Activated CD8-positive, alpha-beta T cell treated with anti-CD3 and anti-CD28 coated beads for 36 hours (primary cell): ENCODE measurements at regions not wholly inside any gene's neighbourhood (a gene's known extent, or its start where the extent isn't known, plus 50 kb on each side); places are given as distances from the start of the nearest gene placed in this dataset.
"Not testable (repeated sequence)": the region's sequence is repeated elsewhere in the genome, so short reads cannot be mapped to it uniquely, and the experiment has no call there.

Source experiments
- ATAC-seq: fragments of 200-7000 bp; cut with Tn5 transposase; one replicate; pipeline ENCODE4 v1.10.0; 2021; ENCODE audit warnings: mild to moderate bottlenecking, moderate library complexity
- CTCF ChIA-PET: fragments of 350-600 bp; sonication (Branson Sonifier 250); formaldehyde crosslinking; loops from one replicate; lab custom pipeline; 2021; ENCODE audit warnings: antibody characterized with exemption; lab: Charles Lee
- POLR2A ChIA-PET: fragments of 350-600 bp; sonication (Branson Sonifier 250); formaldehyde crosslinking; loops from one replicate; lab custom pipeline; 2021; ENCODE audit warnings: antibody characterized with exemption; lab: Charles Lee
- DNase-seq: peaks from one replicate; pipeline ENCODE4 v3.0.0-alpha.2; 2020
- H3K27ac Mint-ChIP-seq: one replicate; pipeline ENCODE4 v1.8.0; 2021; ENCODE audit warnings: mild to moderate bottlenecking, mixed read lengths
- H3K27me3 Mint-ChIP-seq: one replicate; pipeline ENCODE4 v1.8.0; 2021; ENCODE audit warnings: mixed read lengths
- H3K36me3 Mint-ChIP-seq: one replicate; pipeline ENCODE4 v1.8.0; 2021; ENCODE audit warnings: low read depth, mixed read lengths
- H3K4me1 Mint-ChIP-seq: one replicate; pipeline ENCODE4 v1.8.0; 2021; ENCODE audit warnings: low read depth, mixed read lengths
- H3K4me3 Mint-ChIP-seq: one replicate; pipeline ENCODE4 v1.8.0; 2021; ENCODE audit warnings: mild to moderate bottlenecking, moderate library complexity, mixed read lengths
- H3K9me3 Mint-ChIP-seq: one replicate; pipeline ENCODE4 v1.8.0; 2021; ENCODE audit warnings: mixed read lengths
- intact Hi-C: fragments of 100-400 bp; cut with micrococcal nuclease; formaldehyde crosslinking; loops from one replicate; pipeline ENCODE4 v1.10.0; 2022
- TF ChIP-seq, protein P1 (sequence below): fragments of 200-600 bp; IDR thresholded peaks from one replicate; pipeline ENCODE4 v1.8.0; 2022; ENCODE audit warnings: antibody characterized with exemption, mild to moderate bottlenecking

GRCh38 chr4:112954286-112954685 lies 95.2 kb upstream of the ANK2 start:
- Mint-ChIP-seq H3K4me1 (no peaks in the 10 kb centered on the region), H3K4me3 (no peak overlapping the region), H3K9me3 (no peaks in the 10 kb centered on the region), H3K27ac (no peak overlapping the region), H3K27me3 (peaks cover 8% of the 10 kb centered on the region), H3K36me3 (no peaks in the 10 kb centered on the region)
- intact Hi-C loops, result no loop called here
- no peak for ATAC-seq
- TF ChIP-seq, protein P1, sequence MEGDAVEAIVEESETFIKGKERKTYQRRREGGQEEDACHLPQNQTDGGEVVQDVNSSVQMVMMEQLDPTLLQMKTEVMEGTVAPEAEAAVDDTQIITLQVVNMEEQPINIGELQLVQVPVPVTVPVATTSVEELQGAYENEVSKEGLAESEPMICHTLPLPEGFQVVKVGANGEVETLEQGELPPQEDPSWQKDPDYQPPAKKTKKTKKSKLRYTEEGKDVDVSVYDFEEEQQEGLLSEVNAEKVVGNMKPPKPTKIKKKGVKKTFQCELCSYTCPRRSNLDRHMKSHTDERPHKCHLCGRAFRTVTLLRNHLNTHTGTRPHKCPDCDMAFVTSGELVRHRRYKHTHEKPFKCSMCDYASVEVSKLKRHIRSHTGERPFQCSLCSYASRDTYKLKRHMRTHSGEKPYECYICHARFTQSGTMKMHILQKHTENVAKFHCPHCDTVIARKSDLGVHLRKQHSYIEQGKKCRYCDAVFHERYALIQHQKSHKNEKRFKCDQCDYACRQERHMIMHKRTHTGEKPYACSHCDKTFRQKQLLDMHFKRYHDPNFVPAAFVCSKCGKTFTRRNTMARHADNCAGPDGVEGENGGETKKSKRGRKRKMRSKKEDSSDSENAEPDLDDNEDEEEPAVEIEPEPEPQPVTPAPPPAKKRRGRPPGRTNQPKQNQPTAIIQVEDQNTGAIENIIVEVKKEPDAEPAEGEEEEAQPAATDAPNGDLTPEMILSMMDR, result no peak
- ChIA-PET POLR2A (no interaction called here), CTCF (no interaction called here)
- no peak for DNase-seq

DNA sequence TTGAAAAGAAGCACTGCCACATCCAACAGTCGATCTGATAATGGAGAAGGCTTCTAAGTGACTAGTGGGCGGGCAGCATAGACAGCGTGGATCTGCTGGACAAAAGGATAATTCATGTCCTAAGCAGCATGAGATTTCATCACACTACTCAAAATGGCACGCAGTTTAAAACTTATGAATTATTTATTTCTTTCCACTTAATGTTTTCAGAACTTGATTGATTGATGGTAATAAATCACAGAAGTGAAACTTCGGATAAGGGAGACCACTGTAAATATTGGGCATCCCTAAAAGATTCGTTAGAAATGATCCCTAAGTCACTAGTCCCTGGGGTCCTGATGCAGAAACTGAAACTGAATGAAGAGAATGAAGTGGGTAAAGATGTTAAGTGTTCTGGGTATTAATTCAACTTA lies 93.0 kb upstream of the ANK2 start:
- DNase-seq, result no peak
- H3K36me3 Mint-ChIP-seq, result no peaks in the 10 kb centered on the region
- no peak for ATAC-seq
- H3K27ac Mint-ChIP-seq, result no peak overlapping the region
- no peaks in the 10 kb centered on the region for H3K9me3 Mint-ChIP-seq
- CTCF ChIA-PET, result no interaction called here
- H3K4me1 Mint-ChIP-seq, result no peaks in the 10 kb centered on the region
- intact Hi-C loops, result no loop called here
- peaks cover 5% of the 10 kb centered on the region for H3K27me3 Mint-ChIP-seq
- POLR2A ChIA-PET, result no interaction called here
- TF ChIP-seq, protein P1, result no peak
- H3K4me3 Mint-ChIP-seq, result no peak overlapping the region

DNA sequence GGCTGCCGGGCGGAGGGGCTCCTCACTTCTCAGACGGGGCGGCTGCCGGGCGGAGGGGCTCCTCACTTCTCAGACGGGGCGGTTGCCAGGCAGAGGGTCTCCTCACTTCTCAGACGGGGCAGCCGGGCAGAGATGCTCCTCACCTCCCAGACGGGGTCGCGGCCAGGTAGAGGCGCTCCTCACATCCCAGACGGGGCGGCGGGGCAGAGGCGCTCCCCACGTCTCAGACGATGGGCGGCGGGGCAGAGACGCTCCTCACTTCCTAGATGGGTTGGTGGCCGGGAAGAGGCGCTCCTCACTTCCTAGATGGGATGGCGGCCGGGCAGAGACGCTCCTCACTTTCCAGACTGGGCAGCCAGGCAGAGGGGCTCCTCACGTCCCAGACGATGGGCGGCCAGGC lies 91.7 kb upstream of the ANK2 start:
- H3K4me3 Mint-ChIP-seq, H3K36me3 Mint-ChIP-seq, intact Hi-C loops, H3K27ac Mint-ChIP-seq, ATAC-seq, DNase-seq, CTCF ChIA-PET, POLR2A ChIA-PET, H3K27me3 Mint-ChIP-seq, H3K4me1 Mint-ChIP-seq, H3K9me3 Mint-ChIP-seq: not testable (repeated sequence)

DNA sequence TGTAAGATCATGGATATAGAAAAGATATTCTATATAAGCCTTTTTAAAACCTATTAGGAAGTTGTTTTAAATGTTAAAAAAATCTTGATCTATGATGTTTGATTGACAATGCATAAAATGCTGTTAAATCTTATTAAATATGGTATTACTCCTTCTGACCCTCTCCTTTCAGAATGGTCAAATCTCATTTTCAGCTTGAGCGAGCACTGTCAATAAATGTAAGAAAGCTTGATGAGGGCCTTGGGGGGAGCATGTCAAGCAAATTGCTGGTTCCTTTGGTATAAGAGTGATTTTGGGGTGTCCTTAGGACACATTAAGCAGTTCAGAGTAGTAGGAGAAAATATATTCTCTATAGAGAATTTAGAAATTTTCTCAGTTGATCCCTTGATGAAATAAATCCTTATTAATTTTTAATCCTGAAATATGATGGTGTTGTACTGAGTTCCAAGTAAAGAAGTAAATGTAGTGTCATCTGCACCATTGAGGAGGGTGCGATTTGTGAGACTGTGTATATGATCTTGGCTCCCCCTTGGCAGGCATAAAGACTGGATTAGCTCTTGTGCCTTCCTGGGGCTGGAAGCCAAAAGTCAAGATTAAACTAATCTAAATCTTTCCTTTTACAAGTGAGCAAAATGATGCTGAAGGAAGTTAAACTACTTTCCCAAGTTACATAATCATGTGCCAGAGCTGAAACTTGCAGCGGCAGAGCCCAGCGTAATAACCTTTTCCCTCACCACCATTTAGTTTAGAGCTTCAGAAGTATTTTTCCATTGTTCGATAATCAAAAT lies 82.6 kb upstream of the ANK2 start:
- no peaks in the 10 kb centered on the region for H3K4me1 Mint-ChIP-seq
- H3K9me3 Mint-ChIP-seq, result peaks cover 2% of the 10 kb centered on the region
- ATAC-seq, result no peak
- H3K4me3 Mint-ChIP-seq, result no peak overlapping the region
- no peak overlapping the region for H3K27ac Mint-ChIP-seq
- intact Hi-C loops, result no loop called here
- peaks cover 1% of the 10 kb centered on the region for H3K27me3 Mint-ChIP-seq
- H3K36me3 Mint-ChIP-seq, result no peaks in the 10 kb centered on the region
- TF ChIP-seq, protein P1, result no peak
- ChIA-PET CTCF (interaction anchor here (0.9 kb wide), 1 partner anchor 15 kb away, joined by 3 read pairs; no protein-coding TSS in a partner anchor), POLR2A (no interaction called here)
- no peak for DNase-seq

DNA sequence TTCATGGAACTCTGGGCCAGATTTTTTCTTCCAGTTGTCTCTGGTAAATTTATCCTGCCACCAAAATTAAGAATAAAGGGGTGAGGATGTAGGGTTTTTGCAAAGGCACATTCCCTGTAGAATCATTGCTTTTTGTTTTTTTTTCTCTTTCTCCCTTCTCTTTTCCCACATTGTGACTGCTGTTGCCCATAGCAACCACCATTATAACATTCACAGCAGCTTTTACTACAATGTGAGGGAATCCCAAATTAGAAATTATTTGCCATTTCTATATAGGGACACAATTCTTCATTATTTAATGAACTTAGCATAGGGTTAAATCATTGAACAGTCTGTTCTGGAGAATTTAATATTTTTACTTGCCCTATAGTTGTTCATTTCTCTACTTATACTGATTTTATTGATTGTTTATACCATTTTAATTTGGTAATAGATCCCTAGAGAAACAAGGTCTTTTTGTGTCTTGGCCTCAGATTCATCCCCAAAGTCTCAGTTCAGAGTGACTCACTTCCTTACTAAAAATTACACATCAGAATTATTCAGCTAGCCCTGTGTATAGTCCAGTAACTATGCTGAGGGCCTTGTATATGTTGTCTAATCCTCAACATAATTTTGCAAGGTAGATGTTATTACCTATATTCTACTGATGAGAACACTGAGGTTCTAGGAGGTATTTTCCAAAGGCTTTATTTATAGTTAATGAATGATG lies 80.8 kb upstream of the ANK2 start:
- intact Hi-C loops, result no loop called here
- Mint-ChIP-seq H3K27me3 (peaks cover 1% of the 10 kb centered on the region), H3K27ac (no peak overlapping the region), H3K4me3 (no peak overlapping the region), H3K9me3 (peaks cover 2% of the 10 kb centered on the region), H3K36me3 (no peaks in the 10 kb centered on the region), H3K4me1 (no peaks in the 10 kb centered on the region)
- ChIA-PET CTCF (no interaction called here), POLR2A (no interaction called here)
- ATAC-seq (no peak), DNase-seq (no peak)
- TF ChIP-seq, protein P1, result no peak
